ENCODE measurements at regions not wholly inside any gene's neighbourhood (a gene's known extent, or its start where the extent isn't known, plus 50 kb on each side); places are given as distances from the start of the nearest gene placed in this dataset.

DNA sequence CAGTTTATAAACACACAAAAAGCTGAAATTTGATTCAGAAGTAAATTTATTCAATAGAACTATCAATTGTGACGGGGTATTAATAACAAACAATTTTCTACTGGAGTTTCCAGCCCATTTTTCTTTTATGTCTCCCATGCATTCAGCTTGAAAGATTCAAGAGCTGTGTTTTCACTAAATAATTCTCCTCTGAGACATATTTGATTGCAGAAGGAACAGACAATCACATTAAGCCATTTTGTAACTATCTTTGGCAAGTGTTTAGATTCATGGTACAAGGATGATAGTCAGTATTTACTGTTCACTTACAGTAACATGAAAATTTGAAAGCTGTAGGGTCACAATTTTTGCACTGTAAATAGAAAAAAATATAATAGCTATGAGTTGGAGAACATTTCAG is 198.4 kb upstream of the TACR3 start:
- H3K4me3 ChIP-seq (ENCODE audit: low read depth in 1 of 2, low read length in 2 of 2): no peak overlapping the region
- H3K36me3 ChIP-seq (ENCODE audit: control insufficient read depth in 1 of 2, insufficient read depth in 2 of 2, low read length in 2 of 2): no peaks in the 10 kb centered on the region
- H3K27me3 ChIP-seq (ENCODE audit: low read depth, low read length): no peaks in the 10 kb centered on the region
- H3K27ac ChIP-seq (ENCODE audit: low read length): no peak overlapping the region
- no peaks in the 10 kb centered on the region for H3K4me1 ChIP-seq (ENCODE audit: control insufficient read depth in 1 of 2, insufficient read depth in 2 of 2, low read length in 2 of 2)
- H3K9me3 ChIP-seq (ENCODE audit: control insufficient read depth in 1 of 2, low read length in 2 of 2): no peaks in the 10 kb centered on the region

DNA sequence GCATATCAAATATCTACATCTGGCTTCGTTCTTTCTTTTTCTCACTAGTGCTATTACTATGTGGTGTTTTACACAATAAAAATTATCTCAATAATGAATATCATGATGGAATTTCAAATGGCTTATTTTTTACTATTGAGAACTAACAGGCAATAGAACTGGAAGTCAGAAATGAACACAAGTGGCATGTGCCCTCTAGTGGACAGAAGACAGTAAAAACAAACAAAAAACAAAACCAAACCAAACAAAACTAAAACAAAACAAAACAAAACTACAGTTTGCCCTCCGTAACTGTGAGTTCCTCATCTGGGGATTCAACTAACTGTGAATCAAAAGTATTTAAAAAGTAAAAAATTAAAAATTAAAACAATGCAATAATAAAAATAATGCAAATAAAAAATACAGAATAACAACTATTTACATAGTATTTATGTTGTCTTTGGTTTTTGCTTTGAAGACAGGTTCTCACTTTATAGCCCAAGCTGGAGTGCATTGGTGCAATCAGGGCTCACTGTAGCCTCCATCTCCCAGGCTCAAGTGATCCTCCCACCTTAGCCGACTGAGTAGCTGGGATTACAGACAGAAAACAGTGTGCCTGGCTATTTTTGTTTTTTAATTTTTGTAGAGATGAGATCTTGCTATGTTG is 195.6 kb upstream of the TACR3 start:
- no peaks in the 10 kb centered on the region for H3K4me1 ChIP-seq (ENCODE audit: control insufficient read depth in 1 of 2, insufficient read depth in 2 of 2, low read length in 2 of 2)
- no peak overlapping the region for H3K4me3 ChIP-seq (ENCODE audit: low read depth in 1 of 2, low read length in 2 of 2)
- H3K9me3 ChIP-seq (ENCODE audit: control insufficient read depth in 1 of 2, low read length in 2 of 2): no peaks in the 10 kb centered on the region
- no peak overlapping the region for H3K27ac ChIP-seq (ENCODE audit: low read length)
- H3K36me3 ChIP-seq (ENCODE audit: control insufficient read depth in 1 of 2, insufficient read depth in 2 of 2, low read length in 2 of 2): no peaks in the 10 kb centered on the region
- H3K27me3 ChIP-seq (ENCODE audit: low read depth, low read length): no peaks in the 10 kb centered on the region

DNA sequence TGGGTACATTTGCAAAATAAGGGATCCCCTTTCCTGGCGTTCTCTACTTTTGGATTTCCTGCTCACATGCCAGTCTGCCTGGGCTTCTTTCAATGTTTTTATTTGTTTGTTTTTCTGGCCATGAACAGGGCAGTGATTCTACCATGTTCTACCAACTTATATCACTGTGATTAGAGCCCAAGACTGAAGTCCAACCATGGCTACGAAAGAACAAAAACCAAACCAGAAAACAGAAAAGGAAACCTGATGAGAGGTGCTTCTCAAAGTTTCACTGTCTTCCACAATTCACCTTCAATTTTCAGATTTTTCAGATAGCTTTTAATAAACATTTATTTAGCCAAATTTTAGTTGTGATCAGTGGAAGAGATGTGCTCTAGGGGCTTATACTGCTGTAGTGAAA is 187.6 kb upstream of the TACR3 start:
- Histone ChIP-seq H3K27me3 (ENCODE audit: low read depth, low read length) (no peaks in the 10 kb centered on the region), H3K9me3 (ENCODE audit: control insufficient read depth in 1 of 2, low read length in 2 of 2) (no peaks in the 10 kb centered on the region), H3K4me3 (ENCODE audit: low read depth in 1 of 2, low read length in 2 of 2) (no peak overlapping the region), H3K36me3 (ENCODE audit: control insufficient read depth in 1 of 2, insufficient read depth in 2 of 2, low read length in 2 of 2) (no peaks in the 10 kb centered on the region), H3K4me1 (ENCODE audit: control insufficient read depth in 1 of 2, insufficient read depth in 2 of 2, low read length in 2 of 2) (no peaks in the 10 kb centered on the region), H3K27ac (ENCODE audit: low read length) (no peak overlapping the region)

DNA sequence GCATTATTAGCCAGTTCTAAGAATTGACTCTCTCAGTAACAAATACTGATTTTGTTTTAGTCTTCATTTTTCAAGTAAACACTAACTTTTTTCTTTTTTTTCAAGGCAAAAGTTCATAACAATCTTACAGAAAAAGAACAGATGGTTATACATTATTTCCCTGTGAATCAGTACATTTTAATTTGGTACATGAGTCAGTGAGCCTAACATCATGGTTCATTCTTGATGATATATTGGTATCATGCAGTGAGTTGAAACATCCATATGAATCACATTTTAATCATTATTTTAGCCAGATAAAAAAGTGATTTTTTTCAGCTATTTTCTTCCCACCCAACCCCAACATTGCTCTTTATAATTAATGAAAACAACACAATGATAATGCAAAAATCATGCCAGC is 184.3 kb upstream of the TACR3 start:
- Histone ChIP-seq H3K4me3 (ENCODE audit: low read depth in 1 of 2, low read length in 2 of 2) (no peak overlapping the region), H3K4me1 (ENCODE audit: control insufficient read depth in 1 of 2, insufficient read depth in 2 of 2, low read length in 2 of 2) (no peaks in the 10 kb centered on the region), H3K27me3 (ENCODE audit: low read depth, low read length) (no peaks in the 10 kb centered on the region), H3K9me3 (ENCODE audit: control insufficient read depth in 1 of 2, low read length in 2 of 2) (no peaks in the 10 kb centered on the region), H3K27ac (ENCODE audit: low read length) (no peak overlapping the region), H3K36me3 (ENCODE audit: control insufficient read depth in 1 of 2, insufficient read depth in 2 of 2, low read length in 2 of 2) (no peaks in the 10 kb centered on the region)

DNA sequence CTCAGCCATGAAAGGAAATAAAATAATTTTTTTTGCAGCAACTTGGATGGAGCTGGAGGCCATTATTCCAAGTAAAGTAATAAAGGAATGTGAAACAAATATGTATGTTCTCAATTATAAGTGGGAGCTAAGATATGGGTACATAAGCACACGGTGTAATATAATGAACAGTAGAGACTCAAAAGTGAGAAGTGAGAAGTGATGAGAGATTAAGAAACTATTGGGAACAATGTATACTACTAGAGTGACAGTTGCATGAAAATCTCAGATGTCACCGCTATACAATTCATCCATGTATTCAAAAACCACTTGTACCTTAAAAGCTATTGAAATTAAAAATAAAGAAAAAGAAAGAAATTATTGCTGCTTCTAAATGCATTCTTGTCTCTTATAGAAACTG is 182.9 kb upstream of the TACR3 start:
- H3K27ac ChIP-seq (ENCODE audit: low read length): no peak overlapping the region
- H3K9me3 ChIP-seq (ENCODE audit: control insufficient read depth in 1 of 2, low read length in 2 of 2): peaks cover 0 to 5% of the 10 kb centered on the region in 2 donors
- H3K36me3 ChIP-seq (ENCODE audit: control insufficient read depth in 1 of 2, insufficient read depth in 2 of 2, low read length in 2 of 2): no peaks in the 10 kb centered on the region
- H3K4me1 ChIP-seq (ENCODE audit: control insufficient read depth in 1 of 2, insufficient read depth in 2 of 2, low read length in 2 of 2): no peaks in the 10 kb centered on the region
- no peak overlapping the region for H3K4me3 ChIP-seq (ENCODE audit: low read depth in 1 of 2, low read length in 2 of 2)
- no peaks in the 10 kb centered on the region for H3K27me3 ChIP-seq (ENCODE audit: low read depth, low read length)

DNA sequence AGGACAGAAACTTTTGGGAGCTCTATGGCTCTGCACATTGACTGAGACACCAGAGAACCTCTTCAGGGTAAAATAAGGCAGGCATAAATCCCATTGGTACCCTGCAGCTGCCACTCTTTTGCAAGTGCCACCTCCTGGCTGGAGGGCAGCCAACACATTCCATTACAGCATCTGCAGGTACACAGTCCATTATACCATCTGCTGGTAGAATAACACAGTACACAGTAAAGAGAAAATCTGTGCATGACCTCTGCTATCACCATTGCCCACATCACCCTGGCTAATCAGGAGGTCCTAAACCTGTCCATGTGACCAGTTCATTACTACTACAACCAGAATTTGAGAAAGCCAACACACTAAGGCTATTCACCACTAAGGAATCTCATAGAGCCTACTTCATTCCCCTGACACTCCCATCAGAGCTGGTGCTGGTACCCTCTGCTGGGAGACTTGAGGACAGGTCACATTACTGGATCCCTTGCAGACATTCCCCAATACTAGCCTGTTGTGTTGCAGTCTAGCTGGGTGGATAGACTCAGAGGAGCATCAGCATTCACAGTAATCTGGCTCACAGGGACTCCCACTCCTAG is 176.2 kb upstream of the TACR3 start:
- no peaks in the 10 kb centered on the region for H3K36me3 ChIP-seq (ENCODE audit: control insufficient read depth in 1 of 2, insufficient read depth in 2 of 2, low read length in 2 of 2)

DNA sequence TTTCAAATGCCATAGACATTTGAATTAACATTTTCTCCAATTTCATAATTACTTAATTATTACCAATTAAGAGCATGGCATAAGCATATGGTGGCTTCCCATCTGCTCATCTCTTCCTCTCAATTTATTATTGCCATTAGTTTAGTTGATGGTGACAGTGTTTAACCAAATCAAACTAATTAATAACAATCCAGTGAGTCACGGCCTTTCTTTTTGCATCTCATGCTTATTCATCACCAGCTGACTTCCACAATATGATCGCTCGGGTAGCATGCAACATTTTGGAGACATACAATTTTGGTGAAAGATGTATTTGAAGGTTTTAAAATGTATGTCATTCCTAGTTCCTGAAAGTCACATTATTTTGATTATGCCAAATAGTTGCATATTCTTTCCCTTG is 172.8 kb upstream of the TACR3 start:
- Histone ChIP-seq H3K9me3 (ENCODE audit: control insufficient read depth in 1 of 2, low read length in 2 of 2) (peaks cover 0 to 3% of the 10 kb centered on the region in 2 donors), H3K4me1 (ENCODE audit: control insufficient read depth in 1 of 2, insufficient read depth in 2 of 2, low read length in 2 of 2) (no peaks in the 10 kb centered on the region), H3K27me3 (ENCODE audit: low read depth, low read length) (no peaks in the 10 kb centered on the region), H3K4me3 (ENCODE audit: low read depth in 1 of 2, low read length in 2 of 2) (no peak overlapping the region), H3K27ac (ENCODE audit: low read length) (no peak overlapping the region), H3K36me3 (ENCODE audit: control insufficient read depth in 1 of 2, insufficient read depth in 2 of 2, low read length in 2 of 2) (no peaks in the 10 kb centered on the region)

More for the DNA sequence above, 176.2 kb upstream of the TACR3 start:
- H3K27ac ChIP-seq (ENCODE audit: low read length): no peak overlapping the region
- no peaks in the 10 kb centered on the region for H3K4me1 ChIP-seq (ENCODE audit: control insufficient read depth in 1 of 2, insufficient read depth in 2 of 2, low read length in 2 of 2)
- no peaks in the 10 kb centered on the region for H3K27me3 ChIP-seq (ENCODE audit: low read depth, low read length)
- H3K9me3 ChIP-seq (ENCODE audit: control insufficient read depth in 1 of 2, low read length in 2 of 2): peaks cover 0 to 8% of the 10 kb centered on the region in 2 donors
- H3K4me3 ChIP-seq (ENCODE audit: low read depth in 1 of 2, low read length in 2 of 2): no peak overlapping the region

DNA sequence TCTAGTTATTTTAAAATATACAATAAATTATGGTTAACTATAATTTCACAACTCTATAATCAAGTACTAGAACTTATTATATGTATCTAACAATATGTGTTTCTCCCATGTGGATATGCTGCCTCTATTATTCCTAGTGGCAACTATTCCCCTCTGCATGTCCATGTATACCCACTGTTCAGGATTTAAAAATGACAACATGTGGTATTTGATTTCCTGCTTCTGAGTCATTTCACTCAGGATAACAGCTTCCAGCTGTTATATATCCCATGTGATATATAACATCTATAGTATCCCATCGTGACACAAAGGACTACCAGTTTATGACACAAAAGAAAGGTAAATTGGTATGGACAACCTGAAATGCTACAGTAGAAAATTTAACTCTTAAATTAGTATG is 167.4 kb upstream of the TACR3 start:
- H3K36me3 ChIP-seq (ENCODE audit: control insufficient read depth in 1 of 2, insufficient read depth in 2 of 2, low read length in 2 of 2): no peaks in the 10 kb centered on the region
- no peaks in the 10 kb centered on the region for H3K27me3 ChIP-seq (ENCODE audit: low read depth, low read length)
- no peak overlapping the region for H3K27ac ChIP-seq (ENCODE audit: low read length)
- no peaks in the 10 kb centered on the region for H3K9me3 ChIP-seq (ENCODE audit: control insufficient read depth in 1 of 2, low read length in 2 of 2)
- no peak overlapping the region for H3K4me3 ChIP-seq (ENCODE audit: low read depth in 1 of 2, low read length in 2 of 2)
- H3K4me1 ChIP-seq (ENCODE audit: control insufficient read depth in 1 of 2, insufficient read depth in 2 of 2, low read length in 2 of 2): no peaks in the 10 kb centered on the region

DNA sequence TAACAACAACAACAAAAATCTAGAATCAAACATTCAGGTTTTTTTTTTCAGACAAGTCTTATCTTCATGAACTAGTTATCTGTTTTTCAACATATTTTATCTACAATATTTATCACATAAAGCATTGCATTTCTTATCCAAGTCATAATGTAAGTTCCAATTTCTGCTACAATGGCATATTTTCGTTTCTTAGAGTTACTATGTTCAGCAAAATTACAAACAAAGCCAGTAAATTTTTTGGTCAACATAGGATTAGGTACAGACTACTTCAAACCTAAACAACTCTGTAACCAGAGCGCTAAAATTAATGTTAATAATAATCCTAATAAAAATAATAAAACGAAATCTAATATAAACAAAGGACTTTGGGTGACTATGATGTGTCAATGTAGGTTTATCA is 165.4 kb upstream of the TACR3 start:
- no peaks in the 10 kb centered on the region for H3K36me3 ChIP-seq (ENCODE audit: control insufficient read depth in 1 of 2, insufficient read depth in 2 of 2, low read length in 2 of 2)
- H3K4me1 ChIP-seq (ENCODE audit: control insufficient read depth in 1 of 2, insufficient read depth in 2 of 2, low read length in 2 of 2): no peaks in the 10 kb centered on the region
- no peaks in the 10 kb centered on the region for H3K9me3 ChIP-seq (ENCODE audit: control insufficient read depth in 1 of 2, low read length in 2 of 2)
- no peak overlapping the region for H3K27ac ChIP-seq (ENCODE audit: low read length)
- H3K4me3 ChIP-seq (ENCODE audit: low read depth in 1 of 2, low read length in 2 of 2): no peak overlapping the region
- no peaks in the 10 kb centered on the region for H3K27me3 ChIP-seq (ENCODE audit: low read depth, low read length)

DNA sequence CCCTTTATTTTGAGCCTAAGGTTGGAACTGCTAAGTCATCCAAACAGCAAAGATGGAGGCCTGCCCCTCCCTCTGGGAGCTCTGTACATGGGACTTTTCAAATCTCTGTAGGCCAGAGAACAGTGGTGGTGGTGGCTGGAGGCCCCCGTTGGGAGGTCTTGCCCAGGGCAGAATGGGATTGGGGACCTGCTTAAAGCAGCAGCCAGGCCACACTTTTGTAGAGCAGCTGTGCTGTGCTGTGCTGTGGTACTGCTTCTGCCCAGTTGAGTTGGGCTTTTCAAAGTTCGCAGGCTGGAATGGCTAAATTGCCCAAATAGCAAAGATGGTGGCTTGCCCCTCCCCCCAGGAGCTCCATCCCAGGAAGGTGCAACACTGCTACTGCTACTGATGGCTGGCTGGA is 147.5 kb upstream of the TACR3 start:
- Histone ChIP-seq H3K4me3 (ENCODE audit: low read depth in 1 of 2, low read length in 2 of 2) (no peak overlapping the region), H3K9me3 (ENCODE audit: control insufficient read depth in 1 of 2, low read length in 2 of 2) (peaks cover 0 to 4% of the 10 kb centered on the region in 2 donors), H3K36me3 (ENCODE audit: control insufficient read depth in 1 of 2, insufficient read depth in 2 of 2, low read length in 2 of 2) (no peaks in the 10 kb centered on the region), H3K27me3 (ENCODE audit: low read depth, low read length) (no peaks in the 10 kb centered on the region), H3K27ac (ENCODE audit: low read length) (no peak overlapping the region), H3K4me1 (ENCODE audit: control insufficient read depth in 1 of 2, insufficient read depth in 2 of 2, low read length in 2 of 2) (no peaks in the 10 kb centered on the region)

DNA sequence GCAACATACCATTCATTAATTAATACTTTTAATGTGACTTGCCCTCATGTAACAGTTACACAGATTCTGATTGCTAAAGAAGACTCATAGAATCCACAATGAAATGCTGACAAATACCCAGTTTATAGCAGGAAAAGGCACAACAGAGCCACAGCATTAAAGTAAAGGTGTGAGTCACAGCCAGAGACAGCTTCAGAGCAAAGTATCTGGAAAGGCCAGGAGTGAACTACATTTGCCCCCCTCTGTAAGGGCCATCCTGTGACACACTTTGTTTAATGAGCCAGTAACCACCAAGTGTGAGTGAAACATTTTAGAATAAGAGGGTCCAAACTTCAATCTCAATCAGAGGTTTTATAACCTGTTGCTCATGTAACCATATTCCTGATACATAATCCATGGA is 133.8 kb upstream of the TACR3 start:
- Histone ChIP-seq H3K27ac (ENCODE audit: low read length) (no peak overlapping the region), H3K9me3 (ENCODE audit: control insufficient read depth in 1 of 2, low read length in 2 of 2) (peaks cover 0 to 1% of the 10 kb centered on the region in 2 donors), H3K27me3 (ENCODE audit: low read depth, low read length) (no peaks in the 10 kb centered on the region), H3K4me3 (ENCODE audit: low read depth in 1 of 2, low read length in 2 of 2) (no peak overlapping the region), H3K4me1 (ENCODE audit: control insufficient read depth in 1 of 2, insufficient read depth in 2 of 2, low read length in 2 of 2) (no peaks in the 10 kb centered on the region), H3K36me3 (ENCODE audit: control insufficient read depth in 1 of 2, insufficient read depth in 2 of 2, low read length in 2 of 2) (no peaks in the 10 kb centered on the region)

DNA sequence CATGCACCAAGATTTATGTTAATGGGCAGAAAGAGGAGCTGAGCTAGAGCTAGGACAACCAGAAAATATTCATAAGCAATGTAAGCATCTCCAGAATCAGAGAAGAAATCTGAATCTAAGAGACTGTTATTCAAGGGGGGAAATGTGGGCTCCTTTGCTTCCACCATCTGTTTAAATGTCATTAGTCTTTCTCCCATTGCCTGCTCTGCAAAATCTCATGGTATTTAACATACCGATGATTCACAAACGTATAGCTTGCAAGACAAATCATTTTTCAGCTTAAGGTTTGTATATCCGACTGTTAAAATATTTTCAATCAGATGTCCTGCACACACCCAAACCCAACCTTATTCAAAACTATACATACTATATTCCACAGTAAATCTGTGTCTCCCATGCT is 133.4 kb upstream of the TACR3 start:
- peaks cover 0 to 2% of the 10 kb centered on the region in 2 donors for H3K9me3 ChIP-seq (ENCODE audit: control insufficient read depth in 1 of 2, low read length in 2 of 2)
- no peaks in the 10 kb centered on the region for H3K27me3 ChIP-seq (ENCODE audit: low read depth, low read length)
- H3K27ac ChIP-seq (ENCODE audit: low read length): no peak overlapping the region
- no peaks in the 10 kb centered on the region for H3K36me3 ChIP-seq (ENCODE audit: control insufficient read depth in 1 of 2, insufficient read depth in 2 of 2, low read length in 2 of 2)
- H3K4me3 ChIP-seq (ENCODE audit: low read depth in 1 of 2, low read length in 2 of 2): no peak overlapping the region
- no peaks in the 10 kb centered on the region for H3K4me1 ChIP-seq (ENCODE audit: control insufficient read depth in 1 of 2, insufficient read depth in 2 of 2, low read length in 2 of 2)

Measured in muscle layer of duodenum (tissue), 2 donors.